KMS-11 (cell line): ENCODE measurements at regions not wholly inside any gene's neighbourhood (a gene's known extent, or its start where the extent isn't known, plus 50 kb on each side); places are given as distances from the start of the nearest gene placed in this dataset.

Source experiments
- H2AFZ ChIP-seq: fragments of 200-600 bp; sonication (generic); 2 replicates; pipeline ENCODE4 v1.6.1; 2016; ENCODE audit warnings: antibody characterized with exemption, mixed run types, low read depth
- H3K27ac ChIP-seq: fragments of 200-600 bp; sonication (generic); 2 replicates; pipeline ENCODE4 v1.6.1; 2016; ENCODE audit warnings: mild to moderate bottlenecking, mixed run types
- H3K27me3 ChIP-seq: fragments of 200-600 bp; sonication (generic); 2 replicates; pipeline ENCODE4 v1.6.1; 2017; ENCODE audit warnings: mild to moderate bottlenecking, low read depth, mixed run types, moderate library complexity; ENCODE audit not compliant: insufficient read depth
- H3K36me3 ChIP-seq: fragments of 200-600 bp; sonication (generic); 2 replicates; pipeline ENCODE4 v1.6.1; 2017; ENCODE audit warnings: mild to moderate bottlenecking, mixed run types; ENCODE audit not compliant: insufficient read depth
- H3K4me1 ChIP-seq: fragments of 200-600 bp; sonication (generic); 2 replicates; pipeline ENCODE4 v1.6.1; 2016; ENCODE audit warnings: mild to moderate bottlenecking, low read depth, mixed run types; ENCODE audit not compliant: poor library complexity, severe bottlenecking
- H3K4me2 ChIP-seq: fragments of 200-600 bp; sonication (generic); 2 replicates; pipeline ENCODE4 v1.7.0; 2016; ENCODE audit warnings: mild to moderate bottlenecking, mixed run types
- H3K4me3 ChIP-seq: fragments of 200-600 bp; sonication (generic); IDR thresholded peaks from 2 replicates; pipeline ENCODE4 v1.6.1; 2017; ENCODE audit warnings: low read depth, low read length, mixed read lengths; ENCODE audit not compliant: insufficient read depth
- H3K79me2 ChIP-seq: fragments of 200-600 bp; sonication (generic); 2 replicates; pipeline ENCODE4 v1.6.1; 2016; ENCODE audit warnings: low read depth, mixed run types; ENCODE audit not compliant: insufficient read depth
- H3K9ac ChIP-seq: fragments of 200-600 bp; sonication (generic); 2 replicates; pipeline ENCODE4 v1.6.1; 2016; ENCODE audit warnings: mild to moderate bottlenecking, mixed run types
- H4K20me1 ChIP-seq: fragments of 200-600 bp; sonication (generic); 2 replicates; pipeline ENCODE4 v1.6.1; 2016; ENCODE audit warnings: mild to moderate bottlenecking, mixed run types; ENCODE audit not compliant: insufficient read depth
- TF ChIP-seq, protein P1 (sequence below): fragments of 200-600 bp; sonication (generic); conservative IDR thresholded peaks from 2 replicates; pipeline ENCODE4 v1.6.1; 2017; ENCODE audit warnings: low read depth, mild to moderate bottlenecking, antibody characterized with exemption, low read length, moderate library complexity, mixed read lengths

DNA sequence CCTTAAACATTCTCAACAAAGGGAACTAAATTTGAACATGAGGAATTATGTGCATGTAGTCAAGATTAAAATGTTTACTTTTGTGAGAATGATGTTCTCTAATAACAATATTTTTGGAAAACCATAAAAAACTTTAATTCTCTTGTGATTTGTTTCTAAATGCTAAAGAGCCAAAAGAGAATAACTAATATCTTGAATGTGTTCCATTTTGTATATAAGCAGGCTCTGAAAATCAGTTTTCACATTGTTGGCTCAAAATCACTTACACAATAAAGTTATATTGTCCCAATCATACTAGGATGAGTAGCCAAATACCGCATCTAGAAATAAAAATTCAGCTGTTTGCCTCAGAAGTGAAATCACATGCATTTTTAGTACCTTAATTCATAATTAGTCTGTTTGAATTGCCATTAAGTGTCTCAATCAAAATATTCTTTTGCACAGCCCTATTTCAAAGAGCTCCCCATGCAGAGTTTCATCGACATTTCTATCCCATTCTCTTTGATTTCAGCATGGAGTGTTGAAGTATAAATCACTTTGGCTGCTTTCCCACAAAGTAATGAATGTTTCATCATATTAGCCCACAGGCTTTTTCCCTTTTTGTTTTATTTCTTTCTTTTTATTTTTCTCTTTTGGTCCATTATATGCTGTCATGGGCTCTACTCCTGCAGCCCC is 420.3 kb upstream of the POM121L12 start:
- Histone ChIP-seq H3K27me3 (no peaks in the 10 kb centered on the region), H3K9ac (no peak overlapping the region), H3K36me3 (no peaks in the 10 kb centered on the region), H4K20me1 (no peaks in the 10 kb centered on the region), H3K4me1 (no peaks in the 10 kb centered on the region), H3K4me3 (no peak overlapping the region), H2AFZ (no peak overlapping the region), H3K79me2 (no peaks in the 10 kb centered on the region), H3K4me2 (no peak overlapping the region), H3K27ac (no peak overlapping the region)
- TF ChIP-seq, protein P1, sequence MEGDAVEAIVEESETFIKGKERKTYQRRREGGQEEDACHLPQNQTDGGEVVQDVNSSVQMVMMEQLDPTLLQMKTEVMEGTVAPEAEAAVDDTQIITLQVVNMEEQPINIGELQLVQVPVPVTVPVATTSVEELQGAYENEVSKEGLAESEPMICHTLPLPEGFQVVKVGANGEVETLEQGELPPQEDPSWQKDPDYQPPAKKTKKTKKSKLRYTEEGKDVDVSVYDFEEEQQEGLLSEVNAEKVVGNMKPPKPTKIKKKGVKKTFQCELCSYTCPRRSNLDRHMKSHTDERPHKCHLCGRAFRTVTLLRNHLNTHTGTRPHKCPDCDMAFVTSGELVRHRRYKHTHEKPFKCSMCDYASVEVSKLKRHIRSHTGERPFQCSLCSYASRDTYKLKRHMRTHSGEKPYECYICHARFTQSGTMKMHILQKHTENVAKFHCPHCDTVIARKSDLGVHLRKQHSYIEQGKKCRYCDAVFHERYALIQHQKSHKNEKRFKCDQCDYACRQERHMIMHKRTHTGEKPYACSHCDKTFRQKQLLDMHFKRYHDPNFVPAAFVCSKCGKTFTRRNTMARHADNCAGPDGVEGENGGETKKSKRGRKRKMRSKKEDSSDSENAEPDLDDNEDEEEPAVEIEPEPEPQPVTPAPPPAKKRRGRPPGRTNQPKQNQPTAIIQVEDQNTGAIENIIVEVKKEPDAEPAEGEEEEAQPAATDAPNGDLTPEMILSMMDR: no peak

DNA sequence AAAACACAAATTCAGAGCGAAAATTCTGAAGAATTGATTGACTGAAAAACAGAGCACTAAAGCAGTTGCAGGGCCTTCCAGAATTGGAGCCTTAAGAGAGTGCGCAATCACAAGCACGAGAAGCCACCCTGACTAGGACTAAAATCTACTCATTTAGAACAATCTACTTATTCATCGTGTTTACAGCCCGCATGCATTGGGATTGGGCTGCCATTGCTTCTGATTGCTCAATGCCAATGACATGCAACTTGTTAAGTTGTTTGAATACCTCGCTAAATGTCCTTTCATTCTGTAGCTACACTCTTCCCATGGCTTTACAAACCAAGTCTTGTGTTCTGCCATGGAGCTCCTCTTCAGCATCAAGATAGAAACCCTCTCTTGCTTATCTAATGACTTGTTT is 425.9 kb upstream of the POM121L12 start:
- H3K79me2 ChIP-seq: no peaks in the 10 kb centered on the region
- TF ChIP-seq, protein P1: no peak
- no peaks in the 10 kb centered on the region for H3K36me3 ChIP-seq
- no peaks in the 10 kb centered on the region for H3K4me1 ChIP-seq
- no peaks in the 10 kb centered on the region for H3K27me3 ChIP-seq
- H4K20me1 ChIP-seq: no peaks in the 10 kb centered on the region
- no peak overlapping the region for H3K27ac ChIP-seq
- no peak overlapping the region for H2AFZ ChIP-seq
- H3K4me2 ChIP-seq: no peak overlapping the region
- H3K9ac ChIP-seq: no peak overlapping the region
- H3K4me3 ChIP-seq: no peak overlapping the region

DNA sequence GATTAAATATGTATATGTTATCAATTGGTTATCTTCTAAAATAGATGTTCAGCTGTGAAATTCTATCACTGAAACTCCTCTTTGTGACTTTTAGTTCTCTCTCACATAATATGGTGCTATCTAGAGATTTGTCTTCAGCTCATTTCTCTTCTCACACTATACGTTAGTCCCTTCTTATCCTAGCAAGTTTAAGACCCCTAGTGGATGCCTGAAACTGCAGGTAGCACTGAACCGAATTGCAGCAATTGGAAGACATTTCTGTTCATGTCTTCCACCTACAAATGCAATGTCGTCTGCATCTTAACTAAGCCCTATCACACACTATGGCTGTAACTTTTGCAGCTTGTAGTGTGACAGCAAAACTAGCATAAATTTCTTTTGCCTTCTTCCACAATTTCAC is 442.7 kb upstream of the POM121L12 start:
- Histone ChIP-seq H3K79me2 (no peaks in the 10 kb centered on the region), H3K27ac (no peak overlapping the region), H3K4me1 (no peaks in the 10 kb centered on the region), H3K27me3 (no peaks in the 10 kb centered on the region), H2AFZ (no peak overlapping the region), H3K4me2 (no peak overlapping the region), H3K4me3 (no peak overlapping the region), H4K20me1 (no peaks in the 10 kb centered on the region), H3K36me3 (no peaks in the 10 kb centered on the region), H3K9ac (no peak overlapping the region)
- TF ChIP-seq, protein P1: no peak

- H3K9ac ChIP-seq: no peak overlapping the region
- no peaks in the 10 kb centered on the region for H3K27me3 ChIP-seq
- H3K79me2 ChIP-seq: no peaks in the 10 kb centered on the region
- H3K4me1 ChIP-seq: no peaks in the 10 kb centered on the region
- H3K27ac ChIP-seq: no peak overlapping the region
- TF ChIP-seq, protein P1: no peak
- H3K4me2 ChIP-seq: no peak overlapping the region
- no peaks in the 10 kb centered on the region for H3K36me3 ChIP-seq
- H3K4me3 ChIP-seq: no peak overlapping the region
- no peak overlapping the region for H2AFZ ChIP-seq
- no peaks in the 10 kb centered on the region for H4K20me1 ChIP-seq
Measured at GRCh38 chr7:52586704-52587103, 448.7 kb upstream of the POM121L12 start.
